Neural progenitor cell (in vitro differentiated cells): ENCODE measurements at regions not wholly inside any gene's neighbourhood (a gene's known extent, or its start where the extent isn't known, plus 50 kb on each side); places are given as distances from the start of the nearest gene placed in this dataset.
"Not testable (repeated sequence)": the region's sequence is repeated elsewhere in the genome, so short reads cannot be mapped to it uniquely, and the experiment has no call there.

Experiments
- DNase-seq: peaks from one replicate; pipeline ENCODE4 v3.0.0-alpha.2; 2016; ENCODE audit warnings: low spot score
- H2AFZ ChIP-seq: fragments of 200-600 bp; sonication (generic); replicated peaks from 2 replicates; pipeline ENCODE4 v1.6.1; 2016; ENCODE audit warnings: antibody characterized with exemption
- H3F3A ChIP-seq: fragments of 200-600 bp; sonication (generic); 2 replicates; pipeline ENCODE4 v1.6.1; 2016; ENCODE audit warnings: antibody characterized with exemption, low read depth
- H3K27ac ChIP-seq: fragments of 200-600 bp; sonication (generic); 2 replicates; pipeline ENCODE4 v1.5.1; 2016; ENCODE audit warnings: mild to moderate bottlenecking
- H3K27me3 ChIP-seq: fragments of 200-600 bp; sonication (generic); 2 replicates; pipeline ENCODE4 v1.6.1; 2016; ENCODE audit warnings: mild to moderate bottlenecking, moderate library complexity
- H3K36me3 ChIP-seq: fragments of 200-600 bp; sonication (generic); 2 replicates; pipeline ENCODE4 v1.5.1; 2016
- H3K4me1 ChIP-seq: fragments of 200-600 bp; sonication (generic); 2 replicates; pipeline ENCODE4 v1.6.1; 2016; ENCODE audit warnings: mixed run types
- H3K4me2 ChIP-seq: fragments of 200-600 bp; sonication (generic); 2 replicates; pipeline ENCODE4 v1.6.1; 2016
- H3K4me3 ChIP-seq: fragments of 200-600 bp; sonication (generic); 2 replicates; pipeline ENCODE4 v1.5.1; 2016
- H3K79me2 ChIP-seq: fragments of 200-600 bp; sonication (generic); 2 replicates; pipeline ENCODE4 v1.6.1; 2016; ENCODE audit warnings: low read depth
- H3K9ac ChIP-seq: fragments of 200-600 bp; sonication (generic); 2 replicates; pipeline ENCODE4 v1.6.1; 2016
- H3K9me3 ChIP-seq: fragments of 200-600 bp; sonication (generic); 2 replicates; pipeline ENCODE4 v1.5.1; 2016; ENCODE audit warnings: low read depth
- H4K20me1 ChIP-seq: fragments of 200-600 bp; sonication (generic); 2 replicates; pipeline ENCODE4 v1.6.1; 2016; ENCODE audit warnings: low read depth
- H3K27ac Mint-ChIP-seq: 3 replicates; pipeline ENCODE4 v1.8.0; 2021; ENCODE audit warnings: mixed read lengths
- H3K27me3 Mint-ChIP-seq: 2 replicates; pipeline ENCODE4 v1.8.0; 2022; ENCODE audit warnings: low read depth, mild to moderate bottlenecking, inconsistent platforms, moderate library complexity, mixed read lengths; ENCODE audit not compliant: insufficient read depth
- H3K36me3 Mint-ChIP-seq: 3 replicates; pipeline ENCODE4 v1.8.0; 2021; ENCODE audit warnings: mixed read lengths
- H3K4me1 Mint-ChIP-seq: 3 replicates; pipeline ENCODE4 v1.8.0; 2021; ENCODE audit warnings: mixed read lengths
- H3K4me3 Mint-ChIP-seq: 3 replicates; pipeline ENCODE4 v1.8.0; 2021; ENCODE audit warnings: mild to moderate bottlenecking, moderate library complexity, mixed read lengths
- H3K9me3 Mint-ChIP-seq: 3 replicates; pipeline ENCODE4 v1.8.0; 2020; ENCODE audit warnings: mixed read lengths
- CTCF ChIP-seq: fragments of 200-600 bp; sonication (generic); IDR thresholded peaks from 2 replicates; pipeline ENCODE4 v1.5.1; 2017; ENCODE audit warnings: antibody characterized with exemption, mild to moderate bottlenecking
- EZH2 ChIP-seq: fragments of 200-600 bp; sonication (generic); IDR thresholded peaks from 2 replicates; pipeline ENCODE4 v1.6.1; 2017; ENCODE audit warnings: antibody characterized with exemption, mild to moderate bottlenecking, moderate library complexity
- EZH2phosphoT487 ChIP-seq: fragments of 200-600 bp; sonication (generic); IDR thresholded peaks from 2 replicates; pipeline ENCODE4 v1.6.1; 2017; ENCODE audit warnings: antibody characterized with exemption

GRCh38 chr20:29409833-29410805, 1847.3 kb upstream of the DEFB115 start:
- Histone ChIP-seq H3K36me3 (no peaks in the 10 kb centered on the region), H3K9me3 (no peaks in the 10 kb centered on the region), H3F3A (no peaks in the 10 kb centered on the region), H3K4me1 (no peaks in the 10 kb centered on the region), H2AFZ (no peak overlapping the region), H3K4me2 (no peak overlapping the region), H3K4me3 (no peak overlapping the region), H3K79me2 (no peaks in the 10 kb centered on the region), H4K20me1 (no peaks in the 10 kb centered on the region), H3K9ac (no peak overlapping the region), H3K27me3 (no peaks in the 10 kb centered on the region), H3K27ac (no peak overlapping the region)
- peaks cover 3% of the 10 kb centered on the region for H3K27me3 Mint-ChIP-seq
- no peaks in the 10 kb centered on the region for H3K4me1 Mint-ChIP-seq
- peaks cover 5% of the 10 kb centered on the region for H3K36me3 Mint-ChIP-seq
- DNase-seq, result no peak
- no peak for TF ChIP-seq CTCF
- no peak for TF ChIP-seq EZH2
- no peak overlapping the region for H3K4me3 Mint-ChIP-seq
- H3K9me3 Mint-ChIP-seq, result peaks cover 60% of the 10 kb centered on the region
- no peak overlapping the region for H3K27ac Mint-ChIP-seq

GRCh38 chr20:29410806-29411457, 1846.5 kb upstream of the DEFB115 start:
- peaks cover 59% of the 10 kb centered on the region for H3K9me3 Mint-ChIP-seq
- Histone ChIP-seq H3K36me3 (no peaks in the 10 kb centered on the region), H3K79me2 (no peaks in the 10 kb centered on the region), H3K27me3 (no peaks in the 10 kb centered on the region), H3K4me2 (no peak overlapping the region), H3K9ac (no peak overlapping the region), H3K4me1 (no peaks in the 10 kb centered on the region), H3K27ac (no peak overlapping the region), H4K20me1 (no peaks in the 10 kb centered on the region), H3K4me3 (no peak overlapping the region), H3K9me3 (no peaks in the 10 kb centered on the region), H2AFZ (no peak overlapping the region), H3F3A (no peaks in the 10 kb centered on the region)
- no peaks in the 10 kb centered on the region for H3K4me1 Mint-ChIP-seq
- H3K4me3 Mint-ChIP-seq, result no peak overlapping the region
- H3K27ac Mint-ChIP-seq, result no peak overlapping the region
- DNase-seq, result no peak
- TF ChIP-seq EZH2 (no peak), CTCF (no peak), EZH2phosphoT487 (no peak)
- peaks cover 5% of the 10 kb centered on the region for H3K36me3 Mint-ChIP-seq
- H3K27me3 Mint-ChIP-seq, result peaks cover 3% of the 10 kb centered on the region

- not testable (repeated sequence) for H3K9me3 ChIP-seq, H3K27ac Mint-ChIP-seq, H3K36me3 Mint-ChIP-seq
Observed at GRCh38 chr20:29411458-29411820, 1846.0 kb upstream of the DEFB115 start.

GRCh38 chr20:29419378-29419777, 1838.1 kb upstream of the DEFB115 start:
- no peak overlapping the region for H3K4me3 ChIP-seq
- Mint-ChIP-seq H3K9me3 (peaks cover 17% of the 10 kb centered on the region), H3K4me3 (no peak overlapping the region), H3K4me1 (no peaks in the 10 kb centered on the region), H3K27me3 (no peaks in the 10 kb centered on the region), H3K36me3 (no peaks in the 10 kb centered on the region), H3K27ac (no peak overlapping the region)
- H3K79me2 ChIP-seq, result no peaks in the 10 kb centered on the region
- DNase-seq, result no peak
- no peaks in the 10 kb centered on the region for H3K27me3 ChIP-seq
- H4K20me1 ChIP-seq, result no peaks in the 10 kb centered on the region
- H3K4me1 ChIP-seq, result no peaks in the 10 kb centered on the region
- H3K9ac ChIP-seq, result no peak overlapping the region
- no peak overlapping the region for H3K4me2 ChIP-seq
- no peaks in the 10 kb centered on the region for H3K36me3 ChIP-seq
- H3K9me3 ChIP-seq, result no peaks in the 10 kb centered on the region
- H2AFZ ChIP-seq, result no peak overlapping the region
- H3K27ac ChIP-seq, result no peak overlapping the region
- no peaks in the 10 kb centered on the region for H3F3A ChIP-seq
- TF ChIP-seq EZH2 (no peak), EZH2phosphoT487 (no peak), CTCF (no peak)

More at GRCh38 chr20:29411458-29411820, 1846.0 kb upstream of the DEFB115 start:
- not testable (repeated sequence) for H4K20me1 ChIP-seq, H3K4me3 Mint-ChIP-seq, H2AFZ ChIP-seq, H3K79me2 ChIP-seq, H3K4me1 Mint-ChIP-seq, H3K27me3 Mint-ChIP-seq, H3K36me3 ChIP-seq, H3K27me3 ChIP-seq, DNase-seq, H3F3A ChIP-seq, H3K4me1 ChIP-seq, H3K4me2 ChIP-seq, H3K9ac ChIP-seq, H3K27ac ChIP-seq, H3K4me3 ChIP-seq
- H3K9me3 Mint-ChIP-seq, result peaks cover 59% of the 10 kb centered on the region
